Testis (tissue), 2 donors: ENCODE measurements at regions not wholly inside any gene's neighbourhood (a gene's known extent, or its start where the extent isn't known, plus 50 kb on each side); places are given as distances from the start of the nearest gene placed in this dataset.

ENCODE experiments used
- POLR2A ChIP-seq: fragments of 450-650 bp; IDR thresholded peaks from one replicate; pipeline ENCODE4 v1.6.1; 2017; ENCODE audit warnings: antibody characterized with exemption, mild to moderate bottlenecking, moderate library complexity
- TF ChIP-seq, protein P1 (sequence below), 3 experiments: fragments of 450-650 bp in 2 of 3; fragments of 200-600 bp in 1 of 3; sonication (generic) in 1 of 3; IDR thresholded peaks; one replicate each; pipeline ENCODE4 v1.5.1; 2016 to 2019; ENCODE audit warnings: antibody characterized with exemption in 3 of 3, mild to moderate bottlenecking in 2 of 3, moderate library complexity in 1 of 3

GRCh38 chr2:56707650-56708049, 523.9 kb downstream of the CCDC85A start:
- TF ChIP-seq, protein P1, sequence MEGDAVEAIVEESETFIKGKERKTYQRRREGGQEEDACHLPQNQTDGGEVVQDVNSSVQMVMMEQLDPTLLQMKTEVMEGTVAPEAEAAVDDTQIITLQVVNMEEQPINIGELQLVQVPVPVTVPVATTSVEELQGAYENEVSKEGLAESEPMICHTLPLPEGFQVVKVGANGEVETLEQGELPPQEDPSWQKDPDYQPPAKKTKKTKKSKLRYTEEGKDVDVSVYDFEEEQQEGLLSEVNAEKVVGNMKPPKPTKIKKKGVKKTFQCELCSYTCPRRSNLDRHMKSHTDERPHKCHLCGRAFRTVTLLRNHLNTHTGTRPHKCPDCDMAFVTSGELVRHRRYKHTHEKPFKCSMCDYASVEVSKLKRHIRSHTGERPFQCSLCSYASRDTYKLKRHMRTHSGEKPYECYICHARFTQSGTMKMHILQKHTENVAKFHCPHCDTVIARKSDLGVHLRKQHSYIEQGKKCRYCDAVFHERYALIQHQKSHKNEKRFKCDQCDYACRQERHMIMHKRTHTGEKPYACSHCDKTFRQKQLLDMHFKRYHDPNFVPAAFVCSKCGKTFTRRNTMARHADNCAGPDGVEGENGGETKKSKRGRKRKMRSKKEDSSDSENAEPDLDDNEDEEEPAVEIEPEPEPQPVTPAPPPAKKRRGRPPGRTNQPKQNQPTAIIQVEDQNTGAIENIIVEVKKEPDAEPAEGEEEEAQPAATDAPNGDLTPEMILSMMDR (IDR thresholded peaks at IDR 0.05) = no peak
- no peak for TF ChIP-seq POLR2A
